Ascending aorta (tissue), 2 donors: ENCODE measurements at regions not wholly inside any gene's neighbourhood (a gene's known extent, or its start where the extent isn't known, plus 50 kb on each side); places are given as distances from the start of the nearest gene placed in this dataset.

ENCODE experiments used
- DNase-seq, 2 donors: peaks; one replicate each; pipeline ENCODE4 v3.0.0-alpha.2; 2019; ENCODE audit warnings: low spot score in 2 of 2
- H3K27ac ChIP-seq, 2 donors: fragments of 200-600 bp; sonication (generic); one replicate each; pipeline ENCODE4 v1.5.1; 2016 to 2017; ENCODE audit warnings: mild to moderate bottlenecking in 1 of 2
- H3K27me3 ChIP-seq: fragments of 200-600 bp; sonication (generic); one replicate; pipeline ENCODE4 v1.5.1; 2017
- H3K36me3 ChIP-seq, 2 donors: fragments of 200-600 bp; sonication (generic); one replicate each; pipeline ENCODE4 v1.5.1; 2016
- H3K4me1 ChIP-seq, 2 donors: fragments of 200-600 bp; sonication (generic); one replicate each; pipeline ENCODE4 v1.5.1; 2016 to 2017; ENCODE audit warnings: mild to moderate bottlenecking in 1 of 2
- H3K4me3 ChIP-seq, 2 donors: fragments of 200-600 bp; sonication (generic); one replicate each; pipeline ENCODE4 v1.5.1; 2016 to 2017; ENCODE audit warnings: mild to moderate bottlenecking in 1 of 2
- H3K9me3 ChIP-seq, 2 donors: fragments of 200-600 bp; sonication (generic); one replicate each; pipeline ENCODE4 v1.5.1; 2016
- intact Hi-C: fragments of 100-400 bp; cut with DNase I; formaldehyde crosslinking; loops from one replicate; pipeline ENCODE4 v1.15.1; 2023
- TF ChIP-seq, protein P1 (sequence below), 3 experiments: fragments of 200-600 bp in 2 of 3; fragments of 450-650 bp in 1 of 3; sonication (generic) in 2 of 3; IDR thresholded peaks; one replicate each; pipeline ENCODE4 v1.5.1; 2016 to 2019; ENCODE audit warnings: antibody characterized with exemption in 3 of 3, mild to moderate bottlenecking in 1 of 3, moderate library complexity in 1 of 3

DNA sequence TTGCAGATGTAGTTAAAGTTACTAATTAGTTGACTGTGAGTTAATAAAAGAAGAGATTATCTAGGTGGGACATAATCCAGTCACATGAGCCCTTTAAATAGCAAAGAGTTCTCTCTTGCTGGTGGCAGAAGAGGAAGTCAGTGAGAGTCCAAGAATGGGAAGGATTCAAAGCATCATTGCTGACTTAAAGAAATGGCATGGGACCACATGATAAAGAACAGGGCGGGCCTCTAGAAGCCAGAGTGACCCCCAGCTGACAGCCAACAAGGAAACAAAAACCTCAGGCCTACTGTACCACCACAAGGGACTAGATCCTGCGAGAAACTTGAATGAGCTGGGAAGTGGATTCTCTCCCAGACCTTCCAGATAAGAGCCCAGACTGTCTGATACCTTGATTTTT lies 447.2 kb upstream of the CCDC54 start:
- no peaks in the 10 kb centered on the region for H3K9me3 ChIP-seq
- H3K4me3 ChIP-seq, result no peak overlapping the region
- H3K36me3 ChIP-seq, result no peaks in the 10 kb centered on the region
- H3K27ac ChIP-seq, result no peak overlapping the region
- TF ChIP-seq, protein P1, sequence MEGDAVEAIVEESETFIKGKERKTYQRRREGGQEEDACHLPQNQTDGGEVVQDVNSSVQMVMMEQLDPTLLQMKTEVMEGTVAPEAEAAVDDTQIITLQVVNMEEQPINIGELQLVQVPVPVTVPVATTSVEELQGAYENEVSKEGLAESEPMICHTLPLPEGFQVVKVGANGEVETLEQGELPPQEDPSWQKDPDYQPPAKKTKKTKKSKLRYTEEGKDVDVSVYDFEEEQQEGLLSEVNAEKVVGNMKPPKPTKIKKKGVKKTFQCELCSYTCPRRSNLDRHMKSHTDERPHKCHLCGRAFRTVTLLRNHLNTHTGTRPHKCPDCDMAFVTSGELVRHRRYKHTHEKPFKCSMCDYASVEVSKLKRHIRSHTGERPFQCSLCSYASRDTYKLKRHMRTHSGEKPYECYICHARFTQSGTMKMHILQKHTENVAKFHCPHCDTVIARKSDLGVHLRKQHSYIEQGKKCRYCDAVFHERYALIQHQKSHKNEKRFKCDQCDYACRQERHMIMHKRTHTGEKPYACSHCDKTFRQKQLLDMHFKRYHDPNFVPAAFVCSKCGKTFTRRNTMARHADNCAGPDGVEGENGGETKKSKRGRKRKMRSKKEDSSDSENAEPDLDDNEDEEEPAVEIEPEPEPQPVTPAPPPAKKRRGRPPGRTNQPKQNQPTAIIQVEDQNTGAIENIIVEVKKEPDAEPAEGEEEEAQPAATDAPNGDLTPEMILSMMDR (IDR thresholded peaks at IDR 0.05), result no peak
- no peak for DNase-seq
- intact Hi-C loops, result no loop called here
- H3K4me1 ChIP-seq, result no peaks in the 10 kb centered on the region
- H3K27me3 ChIP-seq, result no peaks in the 10 kb centered on the region

DNA sequence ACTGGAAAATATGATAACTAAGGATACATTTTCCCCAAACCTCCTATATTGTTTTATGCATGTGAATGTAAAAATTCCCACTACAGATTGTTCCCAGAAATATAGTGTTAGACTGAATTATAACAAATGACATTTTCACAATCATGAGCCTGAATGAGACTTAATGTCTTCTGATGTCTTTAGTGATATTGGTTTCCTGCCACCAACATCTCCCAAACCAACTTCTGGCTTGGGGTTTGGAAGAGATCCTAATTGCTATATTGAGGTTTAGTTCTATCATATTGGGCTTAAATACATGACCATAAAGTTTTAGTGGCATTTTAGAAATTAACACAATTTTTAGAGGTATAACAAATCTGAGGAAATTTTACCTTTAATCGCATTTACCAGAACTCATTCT lies 445.3 kb upstream of the CCDC54 start:
- Histone ChIP-seq H3K4me1 (no peaks in the 10 kb centered on the region), H3K27me3 (no peaks in the 10 kb centered on the region), H3K27ac (no peak overlapping the region), H3K9me3 (no peaks in the 10 kb centered on the region), H3K4me3 (no peak overlapping the region), H3K36me3 (no peaks in the 10 kb centered on the region)
- TF ChIP-seq, protein P1 (IDR thresholded peaks at IDR 0.05), result no peak
- no peak for DNase-seq
- intact Hi-C loops, result no loop called here

DNA sequence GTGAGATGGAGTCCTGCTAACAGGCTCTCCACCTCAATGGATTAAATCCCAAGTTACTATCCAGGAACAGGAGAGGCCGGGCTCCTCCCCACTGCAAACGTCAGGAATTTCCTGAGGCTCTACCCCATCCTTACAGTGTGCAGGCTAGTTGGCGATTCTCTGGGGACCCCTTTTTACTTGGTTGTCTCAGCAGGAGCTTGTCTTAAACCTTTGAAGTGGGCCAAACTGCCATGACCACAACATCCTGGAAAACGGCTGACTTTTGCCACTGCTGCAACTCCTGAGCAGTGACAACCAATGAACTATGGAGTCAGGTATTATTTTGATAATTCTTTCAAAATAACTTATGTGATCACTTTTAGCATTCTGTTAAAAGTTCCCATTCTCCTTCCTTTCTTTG lies 440.9 kb upstream of the CCDC54 start:
- TF ChIP-seq, protein P1 (IDR thresholded peaks at IDR 0.05), result no peak
- no peaks in the 10 kb centered on the region for H3K36me3 ChIP-seq
- H3K27me3 ChIP-seq, result no peaks in the 10 kb centered on the region
- H3K4me3 ChIP-seq, result no peak overlapping the region
- no peaks in the 10 kb centered on the region for H3K4me1 ChIP-seq
- H3K9me3 ChIP-seq, result no peaks in the 10 kb centered on the region
- no peak overlapping the region for H3K27ac ChIP-seq
- no peak for DNase-seq
- intact Hi-C loops, result no loop called here

- no peak for DNase-seq
- H3K27me3 ChIP-seq, result no peaks in the 10 kb centered on the region
- H3K4me3 ChIP-seq, result no peak overlapping the region
- H3K4me1 ChIP-seq, result no peaks in the 10 kb centered on the region
- intact Hi-C loops, result no loop called here
- TF ChIP-seq, protein P1 (IDR thresholded peaks at IDR 0.05), result no peak
- H3K36me3 ChIP-seq, result no peaks in the 10 kb centered on the region
- no peak overlapping the region for H3K27ac ChIP-seq
- H3K9me3 ChIP-seq, result no peaks in the 10 kb centered on the region
These were observed 435.2 kb upstream of the CCDC54 start for GRCh38 chr3:106942051-106942450.

GRCh38 chr3:106943071-106943470 lies 434.2 kb upstream of the CCDC54 start:
- Histone ChIP-seq H3K36me3 (no peaks in the 10 kb centered on the region), H3K9me3 (no peaks in the 10 kb centered on the region), H3K27ac (no peak overlapping the region), H3K4me1 (no peaks in the 10 kb centered on the region), H3K4me3 (no peak overlapping the region), H3K27me3 (no peaks in the 10 kb centered on the region)
- intact Hi-C loops, result no loop called here
- TF ChIP-seq, protein P1 (IDR thresholded peaks at IDR 0.05), result no peak
- DNase-seq, result no peak

DNA sequence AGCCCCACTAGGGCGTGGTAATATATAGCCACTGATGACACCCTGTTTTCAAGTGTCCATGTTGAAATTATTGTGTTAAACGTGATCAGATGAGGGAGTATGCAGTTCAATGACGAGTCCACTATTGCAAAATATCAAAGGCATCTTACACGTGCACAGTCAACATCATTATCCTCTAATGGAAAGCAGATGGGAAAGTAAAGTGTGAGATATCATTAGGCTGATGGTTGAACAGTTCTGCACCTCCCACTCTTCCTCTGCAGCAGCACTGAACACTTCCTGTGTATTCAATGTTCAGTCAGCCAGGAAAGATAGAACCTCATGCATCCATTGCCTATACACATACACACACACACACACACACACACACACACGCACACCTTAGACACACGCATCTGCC lies 431.8 kb upstream of the CCDC54 start:
- Histone ChIP-seq H3K4me3 (no peak overlapping the region), H3K36me3 (no peaks in the 10 kb centered on the region), H3K27ac (no peak overlapping the region), H3K9me3 (no peaks in the 10 kb centered on the region), H3K4me1 (no peaks in the 10 kb centered on the region), H3K27me3 (no peaks in the 10 kb centered on the region)
- TF ChIP-seq, protein P1 (IDR thresholded peaks at IDR 0.05), result no peak
- intact Hi-C loops, result no loop called here
- DNase-seq, result no peak
